ENCODE measurements at regions not wholly inside any gene's neighbourhood (a gene's known extent, or its start where the extent isn't known, plus 50 kb on each side); places are given as distances from the start of the nearest gene placed in this dataset.

DNA sequence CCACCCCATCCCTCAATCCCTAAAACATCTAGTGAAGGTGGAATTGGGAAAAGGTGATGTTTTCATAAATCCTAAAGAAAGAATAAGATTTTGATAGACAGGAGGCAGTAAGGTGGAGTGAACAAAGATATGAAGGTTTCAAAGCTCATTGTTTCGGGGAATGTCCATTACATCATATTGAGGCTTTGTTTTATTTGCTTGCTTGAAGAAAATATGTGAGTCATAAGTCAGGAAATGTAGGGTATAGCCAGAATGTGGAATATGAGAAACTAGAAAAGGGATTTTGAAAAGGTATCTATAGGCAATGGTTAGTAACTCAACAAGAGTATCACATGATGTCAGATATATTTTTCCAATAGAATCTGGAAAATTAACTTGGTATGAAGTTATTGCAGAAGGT lies 1178.5 kb upstream of the ACVR2A start:
- ATAC-seq = no peak
- TF ChIP-seq PPARA (CRISPR knock-in tag; IDR thresholded peaks at IDR 0.05; ENCODE audit: borderline replicate concordance) = no peak
- no peak for TF ChIP-seq ISL1 (CRISPR knock-in tag; IDR thresholded peaks at IDR 0.05)
- TF ChIP-seq, protein P1, sequence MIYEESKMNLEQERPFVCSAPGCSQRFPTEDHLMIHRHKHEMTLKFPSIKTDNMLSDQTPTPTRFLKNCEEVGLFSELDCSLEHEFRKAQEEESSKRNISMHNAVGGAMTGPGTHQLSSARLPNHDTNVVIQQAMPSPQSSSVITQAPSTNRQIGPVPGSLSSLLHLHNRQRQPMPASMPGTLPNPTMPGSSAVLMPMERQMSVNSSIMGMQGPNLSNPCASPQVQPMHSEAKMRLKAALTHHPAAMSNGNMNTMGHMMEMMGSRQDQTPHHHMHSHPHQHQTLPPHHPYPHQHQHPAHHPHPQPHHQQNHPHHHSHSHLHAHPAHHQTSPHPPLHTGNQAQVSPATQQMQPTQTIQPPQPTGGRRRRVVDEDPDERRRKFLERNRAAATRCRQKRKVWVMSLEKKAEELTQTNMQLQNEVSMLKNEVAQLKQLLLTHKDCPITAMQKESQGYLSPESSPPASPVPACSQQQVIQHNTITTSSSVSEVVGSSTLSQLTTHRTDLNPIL (CRISPR knock-in tag; IDR thresholded peaks at IDR 0.05; ENCODE audit: low read depth) = no peak
- TF ChIP-seq ZNF70 (CRISPR knock-in tag; IDR thresholded peaks at IDR 0.05) = no peak
- TF ChIP-seq SNAI2 (CRISPR knock-in tag; IDR thresholded peaks at IDR 0.05) = no peak
- TF ChIP-seq CSDC2 (CRISPR knock-in tag; IDR thresholded peaks at IDR 0.05) = no peak
- TF ChIP-seq ESRRG (CRISPR knock-in tag; IDR thresholded peaks at IDR 0.05) = no peak
- no peak for TF ChIP-seq ZFP30 (CRISPR knock-in tag; IDR thresholded peaks at IDR 0.05)
- no peak for TF ChIP-seq TOX (CRISPR knock-in tag; IDR thresholded peaks at IDR 0.05; ENCODE audit: borderline replicate concordance)
- no peak for TF ChIP-seq BACH2 (CRISPR knock-in tag; IDR thresholded peaks at IDR 0.05; ENCODE audit: borderline replicate concordance)
- TF ChIP-seq ZFP3 (CRISPR knock-in tag; IDR thresholded peaks at IDR 0.05) = no peak
- no peak for TF ChIP-seq OSR1 (CRISPR knock-in tag; IDR thresholded peaks at IDR 0.05)
- no peak for TF ChIP-seq ZNF565 (CRISPR knock-in tag; conservative IDR thresholded peaks at IDR 0.05; ENCODE audit: low read depth)
- TF ChIP-seq, protein P2, sequence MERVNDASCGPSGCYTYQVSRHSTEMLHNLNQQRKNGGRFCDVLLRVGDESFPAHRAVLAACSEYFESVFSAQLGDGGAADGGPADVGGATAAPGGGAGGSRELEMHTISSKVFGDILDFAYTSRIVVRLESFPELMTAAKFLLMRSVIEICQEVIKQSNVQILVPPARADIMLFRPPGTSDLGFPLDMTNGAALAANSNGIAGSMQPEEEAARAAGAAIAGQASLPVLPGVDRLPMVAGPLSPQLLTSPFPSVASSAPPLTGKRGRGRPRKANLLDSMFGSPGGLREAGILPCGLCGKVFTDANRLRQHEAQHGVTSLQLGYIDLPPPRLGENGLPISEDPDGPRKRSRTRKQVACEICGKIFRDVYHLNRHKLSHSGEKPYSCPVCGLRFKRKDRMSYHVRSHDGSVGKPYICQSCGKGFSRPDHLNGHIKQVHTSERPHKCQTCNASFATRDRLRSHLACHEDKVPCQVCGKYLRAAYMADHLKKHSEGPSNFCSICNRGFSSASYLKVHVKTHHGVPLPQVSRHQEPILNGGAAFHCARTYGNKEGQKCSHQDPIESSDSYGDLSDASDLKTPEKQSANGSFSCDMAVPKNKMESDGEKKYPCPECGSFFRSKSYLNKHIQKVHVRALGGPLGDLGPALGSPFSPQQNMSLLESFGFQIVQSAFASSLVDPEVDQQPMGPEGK (CRISPR knock-in tag; IDR thresholded peaks at IDR 0.05; ENCODE audit: borderline replicate concordance) = no peak
- TF ChIP-seq TCF4 (CRISPR knock-in tag; IDR thresholded peaks at IDR 0.05; ENCODE audit: borderline replicate concordance) = no peak
- TF ChIP-seq, protein P3, sequence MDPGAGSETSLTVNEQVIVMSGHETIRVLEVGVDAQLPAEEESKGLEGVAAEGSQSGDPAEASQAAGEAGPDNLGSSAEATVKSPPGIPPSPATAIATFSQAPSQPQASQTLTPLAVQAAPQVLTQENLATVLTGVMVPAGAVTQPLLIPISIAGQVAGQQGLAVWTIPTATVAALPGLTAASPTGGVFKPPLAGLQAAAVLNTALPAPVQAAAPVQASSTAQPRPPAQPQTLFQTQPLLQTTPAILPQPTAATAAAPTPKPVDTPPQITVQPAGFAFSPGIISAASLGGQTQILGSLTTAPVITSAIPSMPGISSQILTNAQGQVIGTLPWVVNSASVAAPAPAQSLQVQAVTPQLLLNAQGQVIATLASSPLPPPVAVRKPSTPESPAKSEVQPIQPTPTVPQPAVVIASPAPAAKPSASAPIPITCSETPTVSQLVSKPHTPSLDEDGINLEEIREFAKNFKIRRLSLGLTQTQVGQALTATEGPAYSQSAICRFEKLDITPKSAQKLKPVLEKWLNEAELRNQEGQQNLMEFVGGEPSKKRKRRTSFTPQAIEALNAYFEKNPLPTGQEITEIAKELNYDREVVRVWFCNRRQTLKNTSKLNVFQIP (CRISPR knock-in tag; IDR thresholded peaks at IDR 0.05; ENCODE audit: borderline replicate concordance, low read depth) = no peak

DNA sequence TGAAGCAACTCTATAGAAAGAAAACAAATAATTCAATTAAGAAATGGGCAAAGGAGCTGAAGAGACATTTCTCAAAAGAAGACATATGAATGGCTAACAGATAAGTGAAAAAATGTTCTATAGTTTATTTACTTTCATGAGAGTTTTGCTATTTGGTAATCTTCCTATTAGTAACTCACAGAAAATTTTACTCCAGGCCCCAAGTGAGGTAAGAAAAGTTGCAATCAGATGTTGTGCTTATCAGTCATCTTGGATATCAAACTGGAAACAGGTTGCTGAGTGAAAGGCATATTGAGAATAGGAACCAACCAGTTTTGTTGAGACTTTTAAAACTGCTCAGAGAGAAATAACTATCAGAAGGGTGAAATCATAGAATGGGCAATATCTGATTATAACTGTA lies 1179.0 kb upstream of the ACVR2A start:
- TF ChIP-seq ZFP3 (CRISPR knock-in tag; IDR thresholded peaks at IDR 0.05) (no peak), ZC3H10 (CRISPR knock-in tag; IDR thresholded peaks at IDR 0.05) (no peak), TOX (CRISPR knock-in tag; IDR thresholded peaks at IDR 0.05; ENCODE audit: borderline replicate concordance) (no peak), BACH2 (CRISPR knock-in tag; IDR thresholded peaks at IDR 0.05; ENCODE audit: borderline replicate concordance) (no peak), ZNF565 (CRISPR knock-in tag; conservative IDR thresholded peaks at IDR 0.05; ENCODE audit: low read depth) (no peak), CSDC2 (CRISPR knock-in tag; IDR thresholded peaks at IDR 0.05) (no peak), ISL1 (CRISPR knock-in tag; IDR thresholded peaks at IDR 0.05) (no peak), ZNF8 (CRISPR knock-in tag; IDR thresholded peaks at IDR 0.05) (no peak), OSR1 (CRISPR knock-in tag; IDR thresholded peaks at IDR 0.05) (no peak)
- TF ChIP-seq, protein P4, sequence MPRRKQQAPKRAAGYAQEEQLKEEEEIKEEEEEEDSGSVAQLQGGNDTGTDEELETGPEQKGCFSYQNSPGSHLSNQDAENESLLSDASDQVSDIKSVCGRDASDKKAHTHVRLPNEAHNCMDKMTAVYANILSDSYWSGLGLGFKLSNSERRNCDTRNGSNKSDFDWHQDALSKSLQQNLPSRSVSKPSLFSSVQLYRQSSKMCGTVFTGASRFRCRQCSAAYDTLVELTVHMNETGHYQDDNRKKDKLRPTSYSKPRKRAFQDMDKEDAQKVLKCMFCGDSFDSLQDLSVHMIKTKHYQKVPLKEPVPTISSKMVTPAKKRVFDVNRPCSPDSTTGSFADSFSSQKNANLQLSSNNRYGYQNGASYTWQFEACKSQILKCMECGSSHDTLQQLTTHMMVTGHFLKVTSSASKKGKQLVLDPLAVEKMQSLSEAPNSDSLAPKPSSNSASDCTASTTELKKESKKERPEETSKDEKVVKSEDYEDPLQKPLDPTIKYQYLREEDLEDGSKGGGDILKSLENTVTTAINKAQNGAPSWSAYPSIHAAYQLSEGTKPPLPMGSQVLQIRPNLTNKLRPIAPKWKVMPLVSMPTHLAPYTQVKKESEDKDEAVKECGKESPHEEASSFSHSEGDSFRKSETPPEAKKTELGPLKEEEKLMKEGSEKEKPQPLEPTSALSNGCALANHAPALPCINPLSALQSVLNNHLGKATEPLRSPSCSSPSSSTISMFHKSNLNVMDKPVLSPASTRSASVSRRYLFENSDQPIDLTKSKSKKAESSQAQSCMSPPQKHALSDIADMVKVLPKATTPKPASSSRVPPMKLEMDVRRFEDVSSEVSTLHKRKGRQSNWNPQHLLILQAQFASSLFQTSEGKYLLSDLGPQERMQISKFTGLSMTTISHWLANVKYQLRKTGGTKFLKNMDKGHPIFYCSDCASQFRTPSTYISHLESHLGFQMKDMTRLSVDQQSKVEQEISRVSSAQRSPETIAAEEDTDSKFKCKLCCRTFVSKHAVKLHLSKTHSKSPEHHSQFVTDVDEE (CRISPR knock-in tag; IDR thresholded peaks at IDR 0.05) = no peak
- TF ChIP-seq, protein P2 (CRISPR knock-in tag; IDR thresholded peaks at IDR 0.05; ENCODE audit: borderline replicate concordance) = no peak
- TF ChIP-seq, protein P5, sequence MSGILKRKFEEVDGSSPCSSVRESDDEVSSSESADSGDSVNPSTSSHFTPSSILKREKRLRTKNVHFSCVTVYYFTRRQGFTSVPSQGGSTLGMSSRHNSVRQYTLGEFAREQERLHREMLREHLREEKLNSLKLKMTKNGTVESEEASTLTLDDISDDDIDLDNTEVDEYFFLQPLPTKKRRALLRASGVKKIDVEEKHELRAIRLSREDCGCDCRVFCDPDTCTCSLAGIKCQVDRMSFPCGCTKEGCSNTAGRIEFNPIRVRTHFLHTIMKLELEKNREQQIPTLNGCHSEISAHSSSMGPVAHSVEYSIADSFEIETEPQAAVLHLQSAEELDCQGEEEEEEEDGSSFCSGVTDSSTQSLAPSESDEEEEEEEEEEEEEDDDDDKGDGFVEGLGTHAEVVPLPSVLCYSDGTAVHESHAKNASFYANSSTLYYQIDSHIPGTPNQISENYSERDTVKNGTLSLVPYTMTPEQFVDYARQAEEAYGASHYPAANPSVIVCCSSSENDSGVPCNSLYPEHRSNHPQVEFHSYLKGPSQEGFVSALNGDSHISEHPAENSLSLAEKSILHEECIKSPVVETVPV (CRISPR knock-in tag; IDR thresholded peaks at IDR 0.05) = no peak
- ATAC-seq = no peak
